ENCODE measurements at regions not wholly inside any gene's neighbourhood (a gene's known extent, or its start where the extent isn't known, plus 50 kb on each side); places are given as distances from the start of the nearest gene placed in this dataset.

DNA sequence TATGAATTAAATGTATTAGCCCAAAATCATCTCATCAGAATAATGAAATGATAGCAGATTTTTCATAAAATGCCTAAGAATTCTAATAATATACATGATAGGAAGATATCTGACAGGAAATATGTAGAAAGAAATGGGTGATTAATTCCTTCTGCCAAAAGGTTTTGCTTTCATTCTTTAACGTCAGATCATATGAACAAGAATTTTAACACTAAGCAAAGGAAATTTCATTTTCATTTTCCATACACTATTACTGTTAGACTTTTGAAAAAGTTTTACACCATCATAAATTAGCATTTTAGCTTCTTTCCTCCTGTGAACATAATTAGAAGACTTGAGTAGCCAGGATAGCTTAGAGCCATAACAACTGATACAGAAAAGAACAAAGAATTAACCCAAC is 1099.9 kb downstream of the NSUN3 start:
- no peaks in the 10 kb centered on the region for H3K36me3 Mint-ChIP-seq (ENCODE audit: low read depth)
- no peak for DNase-seq (ENCODE audit: low spot score)
- H3K4me3 Mint-ChIP-seq, result no peak overlapping the region
- H3K27me3 Mint-ChIP-seq (ENCODE audit: low read depth), result no peaks in the 10 kb centered on the region
- no peak overlapping the region for H3K27ac Mint-ChIP-seq
- no peaks in the 10 kb centered on the region for H3K4me1 Mint-ChIP-seq (ENCODE audit: low read depth)
- H3K9me3 Mint-ChIP-seq, result peaks cover 37% of the 10 kb centered on the region

DNA sequence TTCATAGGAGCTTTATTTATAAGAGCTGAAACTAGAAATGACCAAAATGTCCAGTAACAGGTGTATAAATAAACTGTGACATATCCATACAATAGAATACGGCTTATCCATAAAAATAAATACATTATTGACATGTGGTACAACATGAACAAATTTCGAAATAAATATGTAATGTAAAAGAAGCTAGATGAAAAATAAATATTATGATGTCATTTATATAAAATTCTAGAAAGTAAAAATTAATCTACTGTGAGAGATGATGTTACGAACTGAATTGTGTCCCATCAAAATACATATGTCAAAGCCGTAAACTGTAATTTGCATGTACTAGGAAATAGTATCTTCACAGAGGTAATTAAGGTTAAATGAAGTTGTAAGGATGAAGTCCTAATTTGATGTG is 1104.9 kb downstream of the NSUN3 start:
- DNase-seq (ENCODE audit: low spot score), result no peak
- no peak overlapping the region for H3K27ac Mint-ChIP-seq
- no peaks in the 10 kb centered on the region for H3K27me3 Mint-ChIP-seq (ENCODE audit: low read depth)
- no peak overlapping the region for H3K4me3 Mint-ChIP-seq
- peaks cover 22% of the 10 kb centered on the region for H3K9me3 Mint-ChIP-seq
- no peaks in the 10 kb centered on the region for H3K36me3 Mint-ChIP-seq (ENCODE audit: low read depth)
- no peaks in the 10 kb centered on the region for H3K4me1 Mint-ChIP-seq (ENCODE audit: low read depth)

DNA sequence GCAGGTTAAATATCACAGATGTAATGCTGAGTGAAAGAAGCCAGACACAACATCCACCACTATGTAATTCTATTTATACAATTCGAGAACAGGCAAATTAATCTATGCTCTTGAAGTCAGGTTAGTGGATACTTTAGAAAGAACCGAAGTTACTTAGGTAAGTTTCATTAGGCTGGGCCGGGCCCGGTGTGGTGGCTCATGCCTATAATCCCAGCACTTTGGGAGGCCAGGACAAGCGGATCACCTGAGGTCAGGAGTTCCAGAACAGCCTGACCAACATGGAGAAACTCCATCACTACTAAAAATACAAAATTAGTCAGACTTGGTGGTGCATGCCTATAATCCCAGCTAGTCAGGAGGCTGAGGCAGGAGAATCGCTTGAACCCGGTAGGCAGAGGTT is 1105.7 kb downstream of the NSUN3 start:
- Mint-ChIP-seq H3K4me3 (no peak overlapping the region), H3K27me3 (ENCODE audit: low read depth) (no peaks in the 10 kb centered on the region), H3K4me1 (ENCODE audit: low read depth) (no peaks in the 10 kb centered on the region), H3K27ac (no peak overlapping the region), H3K9me3 (peaks cover 19% of the 10 kb centered on the region), H3K36me3 (ENCODE audit: low read depth) (no peaks in the 10 kb centered on the region)
- DNase-seq (ENCODE audit: low spot score), result no peak

DNA sequence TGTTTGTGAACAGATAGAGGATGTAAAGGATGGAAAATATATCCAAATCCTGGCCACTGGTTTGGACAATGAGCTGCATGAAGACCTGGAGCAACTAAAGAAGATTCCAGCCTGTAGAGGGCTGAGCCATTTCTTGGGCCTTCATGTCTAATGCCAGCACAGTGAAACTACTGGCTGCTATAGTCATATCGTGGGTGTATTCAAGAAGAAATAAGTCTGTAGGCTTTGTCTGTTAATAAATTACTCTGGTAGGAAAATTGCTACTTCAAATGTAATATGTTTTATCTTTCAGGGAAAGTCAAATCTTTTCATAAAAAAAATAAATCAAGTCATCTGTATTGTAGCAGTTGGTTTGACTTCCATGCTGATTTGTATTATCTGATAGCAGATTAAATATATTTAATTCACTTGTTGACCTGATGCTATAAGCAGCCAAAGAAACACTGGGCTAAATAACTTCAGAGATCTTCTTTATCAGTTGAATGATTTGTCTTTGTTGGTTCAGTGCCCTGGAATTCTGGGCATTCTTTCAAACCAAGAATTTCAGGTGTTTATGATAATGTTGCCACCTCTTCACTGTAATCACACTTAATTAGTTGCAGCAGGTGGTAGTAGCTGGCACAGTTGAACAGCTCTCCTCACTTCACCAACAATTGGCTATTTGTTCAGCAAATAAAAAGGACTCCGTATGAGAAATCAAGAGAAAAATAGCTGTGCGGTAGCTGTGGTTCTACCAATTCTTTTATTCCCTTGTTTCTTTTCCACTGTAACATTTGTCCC is 1109.5 kb downstream of the NSUN3 start:
- no peak overlapping the region for H3K27ac Mint-ChIP-seq
- no peak for DNase-seq (ENCODE audit: low spot score)
- no peaks in the 10 kb centered on the region for H3K4me1 Mint-ChIP-seq (ENCODE audit: low read depth)
- no peaks in the 10 kb centered on the region for H3K36me3 Mint-ChIP-seq (ENCODE audit: low read depth)
- H3K27me3 Mint-ChIP-seq (ENCODE audit: low read depth), result no peaks in the 10 kb centered on the region
- peaks cover 14% of the 10 kb centered on the region for H3K9me3 Mint-ChIP-seq
- no peak overlapping the region for H3K4me3 Mint-ChIP-seq

DNA sequence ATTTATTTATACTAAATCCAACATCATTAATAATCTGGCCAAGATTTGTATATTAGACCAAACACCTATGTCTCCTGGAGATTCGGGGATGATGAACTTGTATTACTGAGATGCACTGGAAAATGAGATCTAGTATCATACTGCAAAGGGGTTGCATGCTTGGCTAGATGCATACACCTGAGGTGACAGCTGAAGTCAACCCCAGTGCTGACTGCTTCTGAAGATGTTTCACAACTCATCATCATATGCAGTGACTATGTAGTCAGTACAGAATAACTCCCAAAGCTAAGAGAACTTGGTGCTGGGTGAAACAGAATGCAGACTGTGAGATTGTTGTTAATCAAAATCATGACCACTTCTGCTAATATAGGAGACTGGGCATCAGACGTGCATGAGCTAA is 1114.2 kb downstream of the NSUN3 start:
- no peaks in the 10 kb centered on the region for H3K36me3 Mint-ChIP-seq (ENCODE audit: low read depth)
- H3K27ac Mint-ChIP-seq, result no peak overlapping the region
- H3K4me3 Mint-ChIP-seq, result no peak overlapping the region
- no peaks in the 10 kb centered on the region for H3K4me1 Mint-ChIP-seq (ENCODE audit: low read depth)
- H3K27me3 Mint-ChIP-seq (ENCODE audit: low read depth), result no peaks in the 10 kb centered on the region
- no peak for DNase-seq (ENCODE audit: low spot score)
- H3K9me3 Mint-ChIP-seq, result peaks cover 9% of the 10 kb centered on the region

DNA sequence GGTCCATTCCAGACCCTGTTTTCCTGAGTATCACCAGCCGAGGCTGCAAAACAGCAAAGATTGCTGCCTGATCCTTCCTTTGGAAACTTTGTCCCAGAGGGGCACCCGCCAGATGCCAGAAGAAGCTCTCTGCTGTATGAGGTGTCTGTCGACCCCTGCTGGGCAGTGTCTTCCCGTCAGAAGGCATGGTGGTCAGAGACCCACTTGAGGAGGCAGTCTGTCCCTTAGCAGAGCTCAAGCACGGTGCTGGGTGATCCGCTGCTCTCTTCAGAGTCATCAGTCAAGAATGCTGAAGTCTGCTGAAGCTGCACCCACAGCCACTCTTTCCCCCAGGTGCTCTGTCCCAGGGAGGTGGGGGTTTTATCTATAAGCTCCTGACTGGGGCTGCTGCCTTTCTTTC is 1121.2 kb downstream of the NSUN3 start:
- Mint-ChIP-seq H3K36me3 (ENCODE audit: low read depth) (no peaks in the 10 kb centered on the region), H3K27ac (no peak overlapping the region), H3K4me3 (no peak overlapping the region), H3K27me3 (ENCODE audit: low read depth) (no peaks in the 10 kb centered on the region), H3K4me1 (ENCODE audit: low read depth) (no peaks in the 10 kb centered on the region), H3K9me3 (peaks cover 17% of the 10 kb centered on the region)
- DNase-seq (ENCODE audit: low spot score), result no peak

DNA sequence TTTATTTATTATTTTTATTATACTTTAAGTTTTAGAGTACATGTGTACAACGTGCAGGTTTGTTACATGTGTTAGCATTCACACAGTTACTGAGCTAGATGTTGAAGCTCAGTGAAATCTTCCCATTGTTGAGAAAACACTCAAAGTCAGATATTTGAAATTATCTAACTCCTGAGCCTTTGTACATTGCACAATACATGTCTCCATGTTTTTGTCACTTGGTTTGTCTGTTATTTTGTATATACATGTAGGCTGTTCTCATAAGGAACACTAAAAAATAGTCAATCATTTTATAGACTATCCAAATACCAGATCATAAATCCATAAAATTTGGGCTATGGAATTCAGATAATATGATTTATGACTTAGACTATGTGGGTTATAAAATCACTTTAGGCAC is 1126.5 kb downstream of the NSUN3 start:
- Mint-ChIP-seq H3K27ac (no peak overlapping the region), H3K36me3 (ENCODE audit: low read depth) (no peaks in the 10 kb centered on the region), H3K4me1 (ENCODE audit: low read depth) (no peaks in the 10 kb centered on the region), H3K9me3 (peaks cover 6% of the 10 kb centered on the region), H3K4me3 (no peak overlapping the region), H3K27me3 (ENCODE audit: low read depth) (no peaks in the 10 kb centered on the region)
- no peak for DNase-seq (ENCODE audit: low spot score)

DNA sequence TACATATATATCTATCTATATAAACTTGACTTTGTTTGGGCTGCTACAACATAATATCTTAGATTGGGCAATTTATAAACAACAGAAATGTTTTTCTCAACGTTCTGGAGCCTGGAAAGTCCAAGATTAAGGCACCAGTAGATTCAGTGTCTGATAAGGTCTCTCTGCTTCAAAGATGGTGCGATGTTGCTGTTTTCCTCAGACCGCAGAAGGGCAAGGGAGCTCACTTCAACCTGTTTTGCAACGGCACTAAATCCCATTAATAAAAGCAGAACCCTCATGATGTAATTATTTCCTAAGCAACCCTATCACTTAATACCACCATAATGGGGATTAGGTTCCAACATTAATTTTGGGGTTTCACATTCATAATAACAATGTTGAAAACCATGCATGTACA is 1134.8 kb downstream of the NSUN3 start:
- peaks cover 16% of the 10 kb centered on the region for H3K9me3 Mint-ChIP-seq
- H3K27me3 Mint-ChIP-seq (ENCODE audit: low read depth), result no peaks in the 10 kb centered on the region
- H3K4me1 Mint-ChIP-seq (ENCODE audit: low read depth), result no peaks in the 10 kb centered on the region
- no peak overlapping the region for H3K4me3 Mint-ChIP-seq
- no peaks in the 10 kb centered on the region for H3K36me3 Mint-ChIP-seq (ENCODE audit: low read depth)
- H3K27ac Mint-ChIP-seq, result no peak overlapping the region
- no peak for DNase-seq (ENCODE audit: low spot score)

DNA sequence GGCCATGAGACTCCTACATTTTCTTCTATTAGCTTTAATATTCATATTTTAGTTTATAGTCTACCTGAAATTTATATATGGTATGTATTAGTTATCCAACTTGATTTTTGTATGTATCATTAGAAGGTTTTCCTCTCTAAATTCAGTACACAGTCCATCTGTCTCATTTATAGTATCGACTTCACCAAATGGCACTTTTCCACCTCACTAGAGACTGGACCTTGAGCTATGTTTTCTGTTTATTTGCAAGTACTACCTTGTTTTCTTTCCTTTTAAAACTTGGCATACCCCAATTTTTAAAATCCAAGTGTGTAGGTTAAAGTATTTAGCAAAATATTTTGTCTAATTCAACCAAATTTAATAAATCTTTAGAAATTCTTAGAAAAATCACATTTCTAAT is 1137.5 kb downstream of the NSUN3 start:
- no peak overlapping the region for H3K27ac Mint-ChIP-seq
- no peak overlapping the region for H3K4me3 Mint-ChIP-seq
- H3K9me3 Mint-ChIP-seq, result peaks cover 30% of the 10 kb centered on the region
- DNase-seq (ENCODE audit: low spot score), result no peak
- no peaks in the 10 kb centered on the region for H3K27me3 Mint-ChIP-seq (ENCODE audit: low read depth)
- H3K36me3 Mint-ChIP-seq (ENCODE audit: low read depth), result no peaks in the 10 kb centered on the region
- H3K4me1 Mint-ChIP-seq (ENCODE audit: low read depth), result no peaks in the 10 kb centered on the region

DNA sequence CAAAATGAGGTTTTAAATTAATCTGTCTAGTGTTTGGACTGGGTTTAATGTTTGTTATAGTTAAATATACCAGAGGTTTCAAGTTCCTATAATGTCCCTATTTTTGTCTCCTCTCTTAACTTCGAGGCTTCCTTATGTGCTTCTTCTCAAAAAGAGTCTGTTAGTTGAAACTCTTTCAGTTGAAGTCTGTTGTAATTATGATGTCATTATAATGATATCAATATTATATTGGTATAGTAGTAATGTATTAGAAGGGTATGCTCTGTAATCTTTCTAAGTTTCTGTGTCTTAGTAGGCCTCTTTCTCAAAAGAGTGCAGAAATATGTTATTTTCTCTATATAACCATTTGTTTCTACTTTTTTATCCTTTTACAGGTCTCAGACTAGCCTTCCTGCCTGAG is 1148.0 kb downstream of the NSUN3 start:
- DNase-seq (ENCODE audit: low spot score), result no peak
- H3K27ac Mint-ChIP-seq, result no peak overlapping the region
- H3K27me3 Mint-ChIP-seq (ENCODE audit: low read depth), result no peaks in the 10 kb centered on the region
- peaks cover 8% of the 10 kb centered on the region for H3K9me3 Mint-ChIP-seq
- H3K4me1 Mint-ChIP-seq (ENCODE audit: low read depth), result no peaks in the 10 kb centered on the region
- no peak overlapping the region for H3K4me3 Mint-ChIP-seq
- no peaks in the 10 kb centered on the region for H3K36me3 Mint-ChIP-seq (ENCODE audit: low read depth)

DNA sequence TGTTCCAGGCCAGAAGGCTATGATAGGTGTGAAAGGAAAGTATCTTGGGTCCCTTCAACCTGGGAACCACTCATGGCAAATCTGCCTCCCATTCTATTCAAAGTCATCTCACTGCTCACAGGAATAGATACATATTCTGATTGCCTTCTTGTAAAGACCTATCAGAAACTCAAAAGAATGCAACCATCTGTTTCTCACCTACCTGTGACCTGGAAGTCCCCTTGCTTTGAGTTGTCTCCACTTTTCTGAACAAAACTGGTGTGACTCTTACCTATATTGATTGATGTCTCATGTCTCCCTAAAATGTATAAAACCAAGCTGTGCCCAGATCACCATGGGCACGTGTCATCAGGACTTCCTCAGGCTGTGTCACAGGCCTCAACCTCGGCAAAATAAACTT is 1149.3 kb downstream of the NSUN3 start:
- H3K4me3 Mint-ChIP-seq, result no peak overlapping the region
- H3K36me3 Mint-ChIP-seq (ENCODE audit: low read depth), result no peaks in the 10 kb centered on the region
- DNase-seq (ENCODE audit: low spot score), result no peak
- H3K4me1 Mint-ChIP-seq (ENCODE audit: low read depth), result no peaks in the 10 kb centered on the region
- H3K9me3 Mint-ChIP-seq, result peaks cover 7% of the 10 kb centered on the region
- no peak overlapping the region for H3K27ac Mint-ChIP-seq
- no peaks in the 10 kb centered on the region for H3K27me3 Mint-ChIP-seq (ENCODE audit: low read depth)

DNA sequence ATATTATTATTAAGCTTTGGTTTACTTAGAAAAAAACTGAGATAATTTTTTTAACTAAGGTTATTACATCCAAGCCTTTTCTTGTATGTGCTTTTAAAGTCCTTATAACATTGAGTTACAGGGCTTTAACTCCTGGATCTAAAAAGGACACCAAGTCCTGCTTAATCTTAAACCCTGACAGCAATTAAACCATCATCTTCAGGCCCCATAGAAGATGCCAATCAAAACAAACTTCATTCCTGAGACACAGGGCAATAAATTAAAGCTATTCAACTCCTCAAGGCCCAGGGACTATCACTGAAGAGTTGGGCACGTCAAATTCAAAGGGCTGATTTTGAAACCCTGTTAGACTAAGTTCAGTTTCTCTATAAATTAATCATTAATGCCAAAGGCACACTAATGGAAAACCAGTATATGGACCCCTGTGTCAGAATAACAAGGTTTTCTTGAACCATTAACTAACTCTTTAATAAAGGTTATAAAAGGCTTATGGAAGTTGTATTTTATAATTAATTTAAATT is 1152.6 kb downstream of the NSUN3 start:
- Mint-ChIP-seq H3K27me3 (ENCODE audit: low read depth) (no peaks in the 10 kb centered on the region), H3K4me1 (ENCODE audit: low read depth) (no peaks in the 10 kb centered on the region)
- DNase-seq (ENCODE audit: low spot score), result no peak

DNA sequence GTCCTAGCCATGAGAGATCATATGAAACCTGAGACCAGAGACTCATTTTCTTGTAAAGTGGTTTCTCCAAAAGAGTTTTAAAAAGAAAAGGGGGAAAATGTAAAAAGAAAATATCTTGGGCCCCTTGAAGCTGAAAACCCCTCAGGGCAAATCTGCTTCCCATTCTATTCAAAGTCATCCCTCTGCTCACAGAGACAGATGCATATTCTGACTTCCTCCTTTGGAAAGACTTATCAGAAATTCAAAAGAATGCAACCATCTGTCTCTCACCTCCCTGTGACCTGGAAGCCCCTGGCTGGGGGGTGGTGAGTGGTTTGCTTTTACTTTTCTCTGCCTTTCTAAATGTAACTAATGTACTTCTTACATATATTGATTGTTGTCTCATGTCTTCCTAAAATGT is 1154.8 kb downstream of the NSUN3 start:
- peaks cover 19% of the 10 kb centered on the region for H3K9me3 Mint-ChIP-seq
- no peak for DNase-seq (ENCODE audit: low spot score)
- no peak overlapping the region for H3K4me3 Mint-ChIP-seq
- no peaks in the 10 kb centered on the region for H3K4me1 Mint-ChIP-seq (ENCODE audit: low read depth)
- no peak overlapping the region for H3K27ac Mint-ChIP-seq
- H3K36me3 Mint-ChIP-seq (ENCODE audit: low read depth), result no peaks in the 10 kb centered on the region
- H3K27me3 Mint-ChIP-seq (ENCODE audit: low read depth), result no peaks in the 10 kb centered on the region

More for the DNA sequence above, 1152.6 kb downstream of the NSUN3 start:
- peaks cover 15% of the 10 kb centered on the region for H3K9me3 Mint-ChIP-seq
- H3K27ac Mint-ChIP-seq, result no peak overlapping the region
- no peak overlapping the region for H3K4me3 Mint-ChIP-seq
- H3K36me3 Mint-ChIP-seq (ENCODE audit: low read depth), result no peaks in the 10 kb centered on the region

DNA sequence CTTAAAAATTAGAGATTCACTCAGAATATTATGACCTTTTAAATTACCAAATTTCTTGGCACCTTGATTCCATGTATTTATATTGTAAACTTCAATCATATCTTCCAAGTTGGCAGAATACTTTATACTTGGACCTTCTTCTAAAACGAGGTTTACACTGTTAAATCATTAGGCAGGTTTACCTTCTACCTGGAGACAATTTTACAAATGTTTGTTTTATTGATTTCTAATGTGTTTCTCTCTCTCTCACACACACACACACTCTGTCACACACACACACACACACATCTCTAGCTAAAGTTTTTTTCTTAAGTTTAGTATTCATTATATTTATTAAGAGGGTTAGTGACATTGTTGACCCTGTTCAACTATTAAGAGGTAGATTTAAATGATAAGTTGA is 1155.6 kb downstream of the NSUN3 start:
- H3K4me3 Mint-ChIP-seq, result no peak overlapping the region
- DNase-seq (ENCODE audit: low spot score), result no peak
- no peaks in the 10 kb centered on the region for H3K27me3 Mint-ChIP-seq (ENCODE audit: low read depth)
- H3K36me3 Mint-ChIP-seq (ENCODE audit: low read depth), result no peaks in the 10 kb centered on the region
- H3K4me1 Mint-ChIP-seq (ENCODE audit: low read depth), result no peaks in the 10 kb centered on the region
- peaks cover 19% of the 10 kb centered on the region for H3K9me3 Mint-ChIP-seq
- H3K27ac Mint-ChIP-seq, result no peak overlapping the region

DNA sequence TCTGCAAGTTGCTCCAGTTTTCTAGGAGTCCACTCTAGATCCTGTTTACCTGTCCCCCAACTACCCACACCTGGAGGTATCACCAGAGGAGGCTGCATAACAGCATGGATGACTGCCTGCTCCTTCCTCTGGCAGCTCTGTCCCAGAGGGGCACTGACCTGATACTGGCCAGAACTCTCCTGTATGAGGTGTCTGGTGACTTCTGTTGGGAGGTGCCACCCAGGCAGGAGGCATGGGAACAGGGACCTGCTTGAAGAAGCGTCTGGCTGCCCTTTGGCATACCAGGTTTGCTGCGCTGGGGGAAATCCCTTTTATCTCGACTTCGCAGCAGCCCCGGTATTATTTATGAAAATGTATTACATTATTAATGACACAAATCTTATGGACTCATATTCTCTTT is 1163.6 kb downstream of the NSUN3 start:
- peaks cover 34% of the 10 kb centered on the region for H3K9me3 Mint-ChIP-seq

More for the DNA sequence above, 1163.6 kb downstream of the NSUN3 start:
- Mint-ChIP-seq H3K27ac (no peak overlapping the region), H3K36me3 (ENCODE audit: low read depth) (no peaks in the 10 kb centered on the region), H3K27me3 (ENCODE audit: low read depth) (no peaks in the 10 kb centered on the region), H3K4me3 (no peak overlapping the region), H3K4me1 (ENCODE audit: low read depth) (no peaks in the 10 kb centered on the region)
- no peak for DNase-seq (ENCODE audit: low spot score)

Measured in T-helper 2 cell treated with Interferon-gamma antibody and Interleukin-4, amounts not matched to agents 5 μg/mL and 100 μg/mL, for 36 hours (primary cell).